Fibroblast of pulmonary artery (primary cell): ENCODE measurements at regions not wholly inside any gene's neighbourhood (a gene's known extent, or its start where the extent isn't known, plus 50 kb on each side); places are given as distances from the start of the nearest gene placed in this dataset.
A peak's percentile ranks its signal among the peaks of the same experiment; 100 is the strongest.
"Not testable (repeated sequence)": the region's sequence is repeated elsewhere in the genome, so short reads cannot be mapped to it uniquely, and the experiment has no call there.

Experiments
- DNase-seq: peaks from one replicate; pipeline ENCODE4 v3.0.0-alpha.2; 2010; ENCODE audit warnings: low read depth
- H3K4me3 ChIP-seq: replicated peaks from 2 replicates; pipeline ENCODE4 v1.5.1; 2011; ENCODE audit warnings: low read depth, mild to moderate bottlenecking, control low read depth, low read length, moderate library complexity
- CTCF ChIP-seq: IDR thresholded peaks from 2 replicates; pipeline ENCODE4 v1.5.1; 2011; ENCODE audit warnings: mild to moderate bottlenecking, control low read depth, low read length, inconsistent platforms; ENCODE audit errors: missing control alignments

GRCh38 chr18:56492136-56492535 is 146.3 kb downstream of the TXNL1 start:
- no peak for DNase-seq
- TF ChIP-seq CTCF, result no peak
- no peak overlapping the region for H3K4me3 ChIP-seq

GRCh38 chr18:56490942-56491341 is 147.4 kb downstream of the TXNL1 start:
- TF ChIP-seq CTCF, result no peak
- H3K4me3 ChIP-seq, result no peak overlapping the region
- no peak for DNase-seq

- no peak for TF ChIP-seq CTCF
- no peak overlapping the region for H3K4me3 ChIP-seq
- no peak for DNase-seq
Observed at GRCh38 chr18:56489893-56490292, 148.5 kb downstream of the TXNL1 start.

- H3K4me3 ChIP-seq, result no peak overlapping the region
- no peak for DNase-seq
- TF ChIP-seq CTCF, result no peak
Observed at GRCh38 chr18:56488739-56489138, 149.7 kb downstream of the TXNL1 start.

- H3K4me3 ChIP-seq, result no peak overlapping the region
- no peak for TF ChIP-seq CTCF
- DNase-seq, result peak; percentile 21
Observed at GRCh38 chr18:56487801-56488200, 150.6 kb downstream of the TXNL1 start.

GRCh38 chr18:56483386-56483785 is 155.0 kb downstream of the TXNL1 start:
- DNase-seq, result no peak
- no peak for TF ChIP-seq CTCF
- H3K4me3 ChIP-seq, result no peak overlapping the region

- not testable (repeated sequence) for DNase-seq, H3K4me3 ChIP-seq
Observed at GRCh38 chr18:56482813-56483212, 155.6 kb downstream of the TXNL1 start.

GRCh38 chr18:56481751-56482150 is 156.6 kb downstream of the TXNL1 start:
- no peak overlapping the region for H3K4me3 ChIP-seq
- no peak for DNase-seq
- no peak for TF ChIP-seq CTCF
